HAP-1 (cell line): ENCODE measurements at regions not wholly inside any gene's neighbourhood (a gene's known extent, or its start where the extent isn't known, plus 50 kb on each side); places are given as distances from the start of the nearest gene placed in this dataset.

Source experiments
- DNase-seq, 2 experiments: peaks; one replicate each; pipeline ENCODE4 v3.0.0-alpha.2; 2016 to 2020; ENCODE audit warnings: low spot score in 2 of 2
- H3K27me3 ChIP-seq: fragments of 250-450 bp; sonication (Bioruptor Pico); 2 replicates; pipeline ENCODE4 v1.5.1; 2020; ENCODE audit warnings: low read depth, mild to moderate bottlenecking, moderate library complexity
- H3K36me3 ChIP-seq: fragments of 250-450 bp; sonication (Bioruptor Pico); replicated peaks from 2 replicates; pipeline ENCODE4 v1.5.1; 2020; ENCODE audit warnings: mild to moderate bottlenecking
- H3K4me1 ChIP-seq: fragments of 250-450 bp; sonication (Bioruptor Pico); 2 replicates; pipeline ENCODE4 v1.5.1; 2020; ENCODE audit warnings: mild to moderate bottlenecking
- H3K4me3 ChIP-seq: fragments of 250-450 bp; sonication (Bioruptor Pico); 2 replicates; pipeline ENCODE4 v1.5.1; 2020; ENCODE audit warnings: mild to moderate bottlenecking, moderate library complexity
- H3K9me3 ChIP-seq: fragments of 250-450 bp; sonication (Bioruptor Pico); 2 replicates; pipeline ENCODE4 v1.5.1; 2020; ENCODE audit warnings: mild to moderate bottlenecking, moderate library complexity
- in situ Hi-C: fragments of 300-500 bp; cut with MboI; formaldehyde crosslinking; loops from 3 replicates; pipeline ENCODE4 v1.14.3; 2020; ENCODE audit warnings: low sequenced_read_pairs, inconsistent platforms, mixed read lengths

- no peaks in the 10 kb centered on the region for H3K4me1 ChIP-seq
- H3K9me3 ChIP-seq = no peaks in the 10 kb centered on the region
- DNase-seq = no peak
- H3K27me3 ChIP-seq = no peaks in the 10 kb centered on the region; the same call in 1 of the 2 replicates
- H3K4me3 ChIP-seq = no peak overlapping the region
- no peaks in the 10 kb centered on the region for H3K36me3 ChIP-seq
- in situ Hi-C loops = no loop called here
Measured at GRCh38 chr7:30212701-30213111, 71.7 kb upstream of the ZNRF2 start.

GRCh38 chr7:30213637-30214036, 70.8 kb upstream of the ZNRF2 start:
- in situ Hi-C loops = no loop called here
- no peak for DNase-seq

GRCh38 chr7:30214651-30215137, 69.7 kb upstream of the ZNRF2 start:
- Histone ChIP-seq H3K9me3 (no peaks in the 10 kb centered on the region; the same call in 1 of the 2 replicates), H3K4me3 (no peak overlapping the region), H3K27me3 (no peaks in the 10 kb centered on the region; the same call in 1 of the 2 replicates), H3K36me3 (no peaks in the 10 kb centered on the region), H3K4me1 (no peaks in the 10 kb centered on the region)
- in situ Hi-C loops = no loop called here
- DNase-seq = no peak

More at GRCh38 chr7:30213637-30214036, 70.8 kb upstream of the ZNRF2 start:
- Histone ChIP-seq H3K4me1 (no peaks in the 10 kb centered on the region), H3K9me3 (no peaks in the 10 kb centered on the region), H3K27me3 (no peaks in the 10 kb centered on the region; the same call in 1 of the 2 replicates), H3K4me3 (no peak overlapping the region), H3K36me3 (no peaks in the 10 kb centered on the region)

- Histone ChIP-seq H3K4me1 (no peaks in the 10 kb centered on the region), H3K4me3 (no peak overlapping the region), H3K27me3 (no peaks in the 10 kb centered on the region), H3K9me3 (peaks cover 3% of the 10 kb centered on the region; the same call in 1 of the 2 replicates), H3K36me3 (no peaks in the 10 kb centered on the region)
- DNase-seq = no peak
- in situ Hi-C loops = no loop called here
Measured at GRCh38 chr7:30221764-30222163, 62.6 kb upstream of the ZNRF2 start.

- Histone ChIP-seq H3K4me1 (no peaks in the 10 kb centered on the region), H3K4me3 (no peak overlapping the region), H3K9me3 (peaks cover 3% of the 10 kb centered on the region; the same call in 1 of the 2 replicates), H3K27me3 (no peaks in the 10 kb centered on the region), H3K36me3 (no peaks in the 10 kb centered on the region)
- in situ Hi-C loops = no loop called here
- no peak for DNase-seq
Measured at GRCh38 chr7:30222515-30223215, 61.7 kb upstream of the ZNRF2 start.

- Histone ChIP-seq H3K4me3 (no peak overlapping the region), H3K36me3 (no peaks in the 10 kb centered on the region), H3K4me1 (no peaks in the 10 kb centered on the region), H3K9me3 (peaks cover 3% of the 10 kb centered on the region; the same call in 1 of the 2 replicates), H3K27me3 (no peaks in the 10 kb centered on the region)
- no peak for DNase-seq
- in situ Hi-C loops = no loop called here
Measured at GRCh38 chr7:30223896-30224295, 60.5 kb upstream of the ZNRF2 start.

- DNase-seq = no peak
Measured at GRCh38 chr7:30224511-30225062, 59.8 kb upstream of the ZNRF2 start.

GRCh38 chr7:30225863-30226613, 58.4 kb upstream of the ZNRF2 start:
- no peak for DNase-seq
- Histone ChIP-seq H3K36me3 (no peaks in the 10 kb centered on the region), H3K9me3 (no peaks in the 10 kb centered on the region), H3K4me1 (no peaks in the 10 kb centered on the region), H3K27me3 (no peaks in the 10 kb centered on the region), H3K4me3 (no peak overlapping the region)
- in situ Hi-C loops = no loop called here

More at GRCh38 chr7:30224511-30225062, 59.8 kb upstream of the ZNRF2 start:
- H3K4me1 ChIP-seq = no peaks in the 10 kb centered on the region
- in situ Hi-C loops = no loop called here
- H3K4me3 ChIP-seq = no peak overlapping the region
- peaks cover 3% of the 10 kb centered on the region; the same call in 1 of the 2 replicates for H3K9me3 ChIP-seq
- no peaks in the 10 kb centered on the region for H3K27me3 ChIP-seq
- H3K36me3 ChIP-seq = no peaks in the 10 kb centered on the region

GRCh38 chr7:30226614-30227268, 57.7 kb upstream of the ZNRF2 start:
- Histone ChIP-seq H3K36me3 (no peaks in the 10 kb centered on the region), H3K4me3 (no peak overlapping the region), H3K4me1 (no peaks in the 10 kb centered on the region), H3K9me3 (no peaks in the 10 kb centered on the region), H3K27me3 (no peaks in the 10 kb centered on the region)
- peak; percentile 58 to 71 for DNase-seq
- in situ Hi-C loops = no loop called here

GRCh38 chr7:30231271-30231670, 53.1 kb upstream of the ZNRF2 start:
- Histone ChIP-seq H3K36me3 (no peaks in the 10 kb centered on the region), H3K27me3 (no peaks in the 10 kb centered on the region; the same call in 1 of the 2 replicates), H3K9me3 (no peaks in the 10 kb centered on the region), H3K4me3 (no peak overlapping the region), H3K4me1 (no peaks in the 10 kb centered on the region)
- no peak for DNase-seq
- in situ Hi-C loops = no loop called here

GRCh38 chr7:30232391-30232790, 52.0 kb upstream of the ZNRF2 start:
- no peaks in the 10 kb centered on the region for H3K9me3 ChIP-seq
- DNase-seq = no peak
- H3K4me1 ChIP-seq = no peaks in the 10 kb centered on the region
- in situ Hi-C loops = no loop called here
- no peaks in the 10 kb centered on the region for H3K36me3 ChIP-seq
- no peaks in the 10 kb centered on the region; the same call in 1 of the 2 replicates for H3K27me3 ChIP-seq
- H3K4me3 ChIP-seq = no peak overlapping the region
